Keratinocyte (primary cell): ENCODE measurements at regions not wholly inside any gene's neighbourhood (a gene's known extent, or its start where the extent isn't known, plus 50 kb on each side); places are given as distances from the start of the nearest gene placed in this dataset.

Experiments used
- DNase-seq: peaks from one replicate; pipeline ENCODE4 v3.0.0-alpha.2; 2011; ENCODE audit warnings: low read depth, missing footprints, low spot score
- FAIRE-seq: peaks from 2 replicates; lab custom pipeline; 2011; peaks lifted over from hg19 to GRCh38; lab: Jason Lieb, UNC
- H2AFZ ChIP-seq: 2 replicates; pipeline ENCODE4 v1.6.0; 2012; ENCODE audit warnings: low read length, control low read depth, inconsistent platforms; ENCODE audit not compliant: control insufficient read depth
- H3K27ac ChIP-seq: 2 replicates; pipeline ENCODE4 v1.5.1; 2011; ENCODE audit warnings: low read length; ENCODE audit not compliant: control insufficient read depth, insufficient read depth
- H3K27me3 ChIP-seq: 3 replicates; pipeline ENCODE4 v1.6.0; 2011; ENCODE audit warnings: low read length; ENCODE audit not compliant: control insufficient read depth, insufficient read depth; ENCODE audit errors: extremely low read depth
- H3K36me3 ChIP-seq, 2 experiments: 2 replicates in 1 of 2; 3 replicates in 1 of 2; pipeline ENCODE4 v1.5.1; 2011; ENCODE audit warnings: low read length in 2 of 2, mild to moderate bottlenecking in 1 of 2; ENCODE audit not compliant: control insufficient read depth in 2 of 2, insufficient read depth in 2 of 2; ENCODE audit errors: extremely low read depth in 1 of 2
- H3K4me1 ChIP-seq: 3 replicates; pipeline ENCODE4 v1.5.1; 2011; ENCODE audit warnings: low read length; ENCODE audit not compliant: control insufficient read depth, insufficient read depth; ENCODE audit errors: extremely low read depth
- H3K4me2 ChIP-seq: 3 replicates; pipeline ENCODE4 v1.6.0; 2011; ENCODE audit warnings: low read depth, low read length; ENCODE audit not compliant: control insufficient read depth, insufficient read depth; ENCODE audit errors: extremely low read depth
- H3K4me3 ChIP-seq, 3 experiments: fragments of 200-600 bp in 1 of 3; sonication (generic) in 1 of 3; 2 replicates in 2 of 3; 3 replicates in 1 of 3; pipeline ENCODE4 v1.5.1; 2011 to 2016; ENCODE audit warnings: low read length in 3 of 3, mild to moderate bottlenecking in 3 of 3, control low read depth in 2 of 3, inconsistent platforms in 1 of 3, low read depth in 1 of 3, mixed read lengths in 1 of 3, mixed run types in 1 of 3, moderate library complexity in 1 of 3; ENCODE audit not compliant: control insufficient read depth in 2 of 3, insufficient read depth in 2 of 3; ENCODE audit errors: extremely low read depth in 1 of 3
- H3K79me2 ChIP-seq: 2 replicates; pipeline ENCODE4 v1.6.0; 2012; ENCODE audit warnings: low read length; ENCODE audit not compliant: control insufficient read depth, insufficient read depth
- H3K9ac ChIP-seq: 3 replicates; pipeline ENCODE4 v1.6.0; 2011; ENCODE audit warnings: low read length; ENCODE audit not compliant: control insufficient read depth, insufficient read depth; ENCODE audit errors: extremely low read depth
- H3K9me1 ChIP-seq: 3 replicates; pipeline ENCODE4 v1.6.0; 2011; ENCODE audit warnings: low read length; ENCODE audit not compliant: control insufficient read depth, insufficient read depth; ENCODE audit errors: extremely low read depth
- H3K9me3 ChIP-seq: 2 replicates; pipeline ENCODE4 v1.5.1; 2012; ENCODE audit warnings: low read depth, low read length; ENCODE audit not compliant: control insufficient read depth
- H4K20me1 ChIP-seq: 3 replicates; pipeline ENCODE4 v1.6.0; 2011; ENCODE audit warnings: low read length; ENCODE audit not compliant: control insufficient read depth, insufficient read depth; ENCODE audit errors: extremely low read depth
- CTCF ChIP-seq, 3 experiments: IDR thresholded peaks in 1 of 3; conservative IDR thresholded peaks in 1 of 3; optimal IDR thresholded peaks in 1 of 3; 2 replicates in 2 of 3; 3 replicates in 1 of 3; pipeline versions ENCODE3 to v1.5.1; 2011; ENCODE audit warnings: low read length in 3 of 3, mild to moderate bottlenecking in 3 of 3, moderate library complexity in 2 of 3, control low read depth in 1 of 3, inconsistent platforms in 1 of 3; ENCODE audit not compliant: insufficient read depth in 2 of 3; ENCODE audit errors: extremely low read depth in 1 of 3
- EZH2 ChIP-seq: IDR thresholded peaks from one replicate; pipeline ENCODE4 v1.6.1; 2012; ENCODE audit warnings: inconsistent platforms, mild to moderate bottlenecking, low read length, moderate library complexity
- dilution Hi-C: fragments of 300-500 bp; cut with MboI; formaldehyde crosslinking; loops from one replicate; pipeline ENCODE4 v1.7.0; 2020; ENCODE audit warnings: low sequenced_read_pairs; ENCODE audit not compliant: extremely low pct_ligation_motif_present

- TF ChIP-seq EZH2 (no peak), CTCF (optimal IDR thresholded peaks at IDR 0.05 in 1 of 3, IDR thresholded peaks at IDR 0.05 in 1 of 3, conservative IDR thresholded peaks at IDR 0.05 in 1 of 3; ENCODE audit: extremely low read depth in 1 of 3, insufficient read depth in 2 of 3, low read length in 3 of 3) (no peak)
- Histone ChIP-seq H3K27ac (peak overlapping the region; percentile 76), H3K9me1 (no peaks in the 10 kb centered on the region), H3K4me1 (peaks cover 35% of the 10 kb centered on the region), H3K79me2 (no peaks in the 10 kb centered on the region), H3K4me2 (peak overlapping the region; percentile 59), H4K20me1 (no peaks in the 10 kb centered on the region), H3K27me3 (no peaks in the 10 kb centered on the region), H3K4me3 (peak overlapping the region in 2 of 3 experiments; percentile 3 to 19), H2AFZ (no peak overlapping the region), H3K9me3 (peaks cover 5% of the 10 kb centered on the region), H3K9ac (peak overlapping the region; percentile 19), H3K36me3 (peaks cover 0 to 3% of the 10 kb centered on the region in 2 experiments)
- dilution Hi-C loops = no loop called here
- DNase-seq (peak; percentile 80), FAIRE-seq (peak; percentile 100)
Measured at GRCh38 chr20:22775671-22776139, 191.3 kb upstream of the FOXA2 start.

DNA sequence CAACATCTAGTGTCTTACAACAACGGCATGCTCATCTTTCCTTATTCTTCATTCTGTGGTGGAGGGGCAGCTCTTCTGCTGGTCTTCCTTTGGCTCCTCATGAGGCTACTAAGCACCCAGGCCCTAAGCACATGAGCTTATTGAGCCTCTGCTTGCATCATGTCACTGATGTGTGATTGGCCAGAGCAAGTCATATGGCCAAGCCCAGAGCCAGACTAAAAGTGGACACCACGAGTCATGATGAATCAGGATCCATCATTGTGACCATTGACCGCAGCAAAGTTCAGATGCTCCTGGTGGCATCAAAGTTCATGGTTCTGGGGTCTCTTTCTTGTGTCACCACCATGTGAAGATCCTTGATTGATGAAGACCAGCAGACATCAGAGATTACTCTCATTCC is 192.0 kb upstream of the FOXA2 start:
- Histone ChIP-seq H3K36me3 (peaks cover 0 to 3% of the 10 kb centered on the region in 2 experiments), H3K4me2 (peak overlapping the region; percentile 59), H4K20me1 (no peaks in the 10 kb centered on the region), H3K27me3 (no peaks in the 10 kb centered on the region), H3K9me3 (peaks cover 5% of the 10 kb centered on the region), H3K79me2 (no peaks in the 10 kb centered on the region), H2AFZ (no peak overlapping the region), H3K9ac (peak overlapping the region; percentile 47), H3K9me1 (no peaks in the 10 kb centered on the region), H3K4me1 (peaks cover 35% of the 10 kb centered on the region), H3K27ac (peak overlapping the region; percentile 76), H3K4me3 (peak overlapping the region in 1 of 3 experiments; percentile 3)
- FAIRE-seq (no peak), DNase-seq (no peak)
- TF ChIP-seq CTCF (optimal IDR thresholded peaks at IDR 0.05 in 1 of 3, IDR thresholded peaks at IDR 0.05 in 1 of 3, conservative IDR thresholded peaks at IDR 0.05 in 1 of 3; ENCODE audit: extremely low read depth in 1 of 3, insufficient read depth in 2 of 3, low read length in 3 of 3) = no peak
- TF ChIP-seq EZH2 = no peak
- dilution Hi-C loops = no loop called here
